Keratinocyte (primary cell): ENCODE measurements at regions not wholly inside any gene's neighbourhood (a gene's known extent, or its start where the extent isn't known, plus 50 kb on each side); places are given as distances from the start of the nearest gene placed in this dataset.

Source experiments
- DNase-seq: peaks from one replicate; pipeline ENCODE4 v3.0.0-alpha.2; 2011; ENCODE audit warnings: low read depth, missing footprints, low spot score
- FAIRE-seq: peaks from 2 replicates; lab custom pipeline; 2011; peaks lifted over from hg19 to GRCh38; lab: Jason Lieb, UNC
- H2AFZ ChIP-seq: 2 replicates; pipeline ENCODE4 v1.6.0; 2012; ENCODE audit warnings: low read length, control low read depth, inconsistent platforms; ENCODE audit not compliant: control insufficient read depth
- H3K27ac ChIP-seq: 2 replicates; pipeline ENCODE4 v1.5.1; 2011; ENCODE audit warnings: low read length; ENCODE audit not compliant: control insufficient read depth, insufficient read depth
- H3K27me3 ChIP-seq: 3 replicates; pipeline ENCODE4 v1.6.0; 2011; ENCODE audit warnings: low read length; ENCODE audit not compliant: control insufficient read depth, insufficient read depth; ENCODE audit errors: extremely low read depth
- H3K36me3 ChIP-seq, 2 experiments: 2 replicates in 1 of 2; 3 replicates in 1 of 2; pipeline ENCODE4 v1.5.1; 2011; ENCODE audit warnings: low read length in 2 of 2, mild to moderate bottlenecking in 1 of 2; ENCODE audit not compliant: control insufficient read depth in 2 of 2, insufficient read depth in 2 of 2; ENCODE audit errors: extremely low read depth in 1 of 2
- H3K4me1 ChIP-seq: 3 replicates; pipeline ENCODE4 v1.5.1; 2011; ENCODE audit warnings: low read length; ENCODE audit not compliant: control insufficient read depth, insufficient read depth; ENCODE audit errors: extremely low read depth
- H3K4me2 ChIP-seq: 3 replicates; pipeline ENCODE4 v1.6.0; 2011; ENCODE audit warnings: low read depth, low read length; ENCODE audit not compliant: control insufficient read depth, insufficient read depth; ENCODE audit errors: extremely low read depth
- H3K4me3 ChIP-seq, 3 experiments: fragments of 200-600 bp in 1 of 3; sonication (generic) in 1 of 3; 2 replicates in 2 of 3; 3 replicates in 1 of 3; pipeline ENCODE4 v1.5.1; 2011 to 2016; ENCODE audit warnings: low read length in 3 of 3, mild to moderate bottlenecking in 3 of 3, control low read depth in 2 of 3, inconsistent platforms in 1 of 3, low read depth in 1 of 3, mixed read lengths in 1 of 3, mixed run types in 1 of 3, moderate library complexity in 1 of 3; ENCODE audit not compliant: control insufficient read depth in 2 of 3, insufficient read depth in 2 of 3; ENCODE audit errors: extremely low read depth in 1 of 3
- H3K79me2 ChIP-seq: 2 replicates; pipeline ENCODE4 v1.6.0; 2012; ENCODE audit warnings: low read length; ENCODE audit not compliant: control insufficient read depth, insufficient read depth
- H3K9ac ChIP-seq: 3 replicates; pipeline ENCODE4 v1.6.0; 2011; ENCODE audit warnings: low read length; ENCODE audit not compliant: control insufficient read depth, insufficient read depth; ENCODE audit errors: extremely low read depth
- H3K9me1 ChIP-seq: 3 replicates; pipeline ENCODE4 v1.6.0; 2011; ENCODE audit warnings: low read length; ENCODE audit not compliant: control insufficient read depth, insufficient read depth; ENCODE audit errors: extremely low read depth
- H3K9me3 ChIP-seq: 2 replicates; pipeline ENCODE4 v1.5.1; 2012; ENCODE audit warnings: low read depth, low read length; ENCODE audit not compliant: control insufficient read depth
- H4K20me1 ChIP-seq: 3 replicates; pipeline ENCODE4 v1.6.0; 2011; ENCODE audit warnings: low read length; ENCODE audit not compliant: control insufficient read depth, insufficient read depth; ENCODE audit errors: extremely low read depth
- CTCF ChIP-seq, 3 experiments: IDR thresholded peaks in 1 of 3; conservative IDR thresholded peaks in 1 of 3; optimal IDR thresholded peaks in 1 of 3; 2 replicates in 2 of 3; 3 replicates in 1 of 3; pipeline versions ENCODE3 to v1.5.1; 2011; ENCODE audit warnings: low read length in 3 of 3, mild to moderate bottlenecking in 3 of 3, moderate library complexity in 2 of 3, control low read depth in 1 of 3, inconsistent platforms in 1 of 3; ENCODE audit not compliant: insufficient read depth in 2 of 3; ENCODE audit errors: extremely low read depth in 1 of 3
- EZH2 ChIP-seq: IDR thresholded peaks from one replicate; pipeline ENCODE4 v1.6.1; 2012; ENCODE audit warnings: inconsistent platforms, mild to moderate bottlenecking, low read length, moderate library complexity
- dilution Hi-C: fragments of 300-500 bp; cut with MboI; formaldehyde crosslinking; loops from one replicate; pipeline ENCODE4 v1.7.0; 2020; ENCODE audit warnings: low sequenced_read_pairs; ENCODE audit not compliant: extremely low pct_ligation_motif_present

GRCh38 chr13:28557725-28558520, 63.0 kb upstream of the FLT1 start:
- Histone ChIP-seq H3K9me3 (no peaks in the 10 kb centered on the region), H3K9me1 (no peaks in the 10 kb centered on the region), H3K36me3 (no peaks in the 10 kb centered on the region), H3K9ac (no peak overlapping the region), H3K4me3 (no peak overlapping the region), H3K27ac (no peak overlapping the region), H2AFZ (no peak overlapping the region), H3K4me1 (no peaks in the 10 kb centered on the region), H3K79me2 (no peaks in the 10 kb centered on the region), H3K4me2 (no peak overlapping the region), H3K27me3 (no peaks in the 10 kb centered on the region), H4K20me1 (no peaks in the 10 kb centered on the region)
- TF ChIP-seq CTCF (optimal IDR thresholded peaks at IDR 0.05 in 1 of 3, IDR thresholded peaks at IDR 0.05 in 1 of 3, conservative IDR thresholded peaks at IDR 0.05 in 1 of 3; ENCODE audit: extremely low read depth in 1 of 3, insufficient read depth in 2 of 3, low read length in 3 of 3): no peak
- no peak for TF ChIP-seq EZH2
- no peak for FAIRE-seq
- dilution Hi-C loops: no loop called here
- no peak for DNase-seq

GRCh38 chr13:28555096-28555495, 60.2 kb upstream of the FLT1 start:
- Histone ChIP-seq H3K36me3 (no peaks in the 10 kb centered on the region), H2AFZ (no peak overlapping the region), H3K4me2 (peak overlapping the region; percentile 25), H3K27me3 (no peaks in the 10 kb centered on the region), H3K9me1 (no peaks in the 10 kb centered on the region), H3K4me3 (no peak overlapping the region), H3K9me3 (no peaks in the 10 kb centered on the region), H4K20me1 (no peaks in the 10 kb centered on the region), H3K9ac (no peak overlapping the region), H3K27ac (no peak overlapping the region), H3K79me2 (no peaks in the 10 kb centered on the region), H3K4me1 (no peaks in the 10 kb centered on the region)
- dilution Hi-C loops: no loop called here
- FAIRE-seq: no peak
- DNase-seq: no peak
- no peak for TF ChIP-seq EZH2
- no peak for TF ChIP-seq CTCF (optimal IDR thresholded peaks at IDR 0.05 in 1 of 3, IDR thresholded peaks at IDR 0.05 in 1 of 3, conservative IDR thresholded peaks at IDR 0.05 in 1 of 3; ENCODE audit: extremely low read depth in 1 of 3, insufficient read depth in 2 of 3, low read length in 3 of 3)
